PC-9 (cell line): ENCODE measurements at regions not wholly inside any gene's neighbourhood (a gene's known extent, or its start where the extent isn't known, plus 50 kb on each side); places are given as distances from the start of the nearest gene placed in this dataset.

ENCODE experiments used
- BruUV-seq: library from RNA; stranded (reverse); fragments of 400-500 nt; replicated peaks from 2 replicates; lab custom pipeline; 2021; lab: Mats Ljungman, UMichigan
- CTCF ChIA-PET: fragments of 300-600 bp; sonication (Branson Sonifier 250); formaldehyde crosslinking; loops from one replicate; lab custom pipeline; 2022; ENCODE audit warnings: antibody characterized with exemption; lab: Charles Lee
- POLR2A ChIA-PET: fragments of 300-600 bp; sonication (Branson Sonifier 250); formaldehyde crosslinking; loops from one replicate; lab custom pipeline; 2022; ENCODE audit warnings: antibody characterized with exemption; ENCODE audit not compliant: unreplicated experiment; lab: Charles Lee
- DNase-seq, 2 experiments: peaks; one replicate each; pipeline versions ENCODE4 v3.0.0 to v3.0.0-alpha.2; 2015 to 2022; ENCODE audit warnings: mixed read lengths in 1 of 2
- H2AFZ ChIP-seq: fragments of 200-600 bp; sonication (generic); 2 replicates; pipeline ENCODE4 v1.8.1; 2017; ENCODE audit warnings: antibody characterized with exemption
- H3F3A ChIP-seq: fragments of 200-600 bp; sonication (generic); 2 replicates; pipeline ENCODE4 v1.8.1; 2017; ENCODE audit warnings: antibody characterized with exemption, mild to moderate bottlenecking, low read depth; ENCODE audit not compliant: insufficient read depth
- H3K27ac ChIP-seq: fragments of 200-600 bp; sonication (generic); 2 replicates; pipeline ENCODE4 v1.6.1; 2016; ENCODE audit warnings: mixed run types
- H3K27me3 ChIP-seq: fragments of 200-600 bp; sonication (generic); 2 replicates; pipeline ENCODE4 v1.6.1; 2016; ENCODE audit warnings: low read depth, mixed run types; ENCODE audit not compliant: insufficient read depth
- H3K36me3 ChIP-seq: fragments of 200-600 bp; sonication (generic); 2 replicates; pipeline ENCODE4 v1.6.1; 2016; ENCODE audit warnings: low read depth, mixed run types
- H3K4me1 ChIP-seq: fragments of 200-600 bp; sonication (generic); replicated peaks from 2 replicates; pipeline ENCODE4 v1.6.1; 2016; ENCODE audit warnings: mixed run types; ENCODE audit not compliant: insufficient read depth
- H3K4me2 ChIP-seq: fragments of 200-600 bp; sonication (generic); 2 replicates; pipeline ENCODE4 v1.6.1; 2017; ENCODE audit warnings: mixed run types
- H3K4me3 ChIP-seq: fragments of 200-600 bp; sonication (generic); 2 replicates; pipeline ENCODE4 v1.6.1; 2016; ENCODE audit warnings: mixed run types
- H3K79me2 ChIP-seq: fragments of 200-600 bp; sonication (generic); 2 replicates; pipeline ENCODE4 v1.6.1; 2017; ENCODE audit warnings: low read depth, mixed run types
- H3K9me2 ChIP-seq: fragments of 200-600 bp; sonication (generic); 2 replicates; pipeline ENCODE4 v1.8.1; 2017; ENCODE audit warnings: mild to moderate bottlenecking; ENCODE audit not compliant: insufficient read depth
- H3K9me3 ChIP-seq: fragments of 200-600 bp; sonication (generic); 2 replicates; pipeline ENCODE4 v1.8.1; 2016; ENCODE audit warnings: low read depth; ENCODE audit not compliant: insufficient read depth
- H4K20me1 ChIP-seq: fragments of 200-600 bp; sonication (generic); 2 replicates; pipeline ENCODE4 v1.8.1; 2017; ENCODE audit not compliant: insufficient read depth
- CTCF ChIP-seq: fragments of 200-600 bp; sonication (generic); conservative IDR thresholded peaks from 2 replicates; pipeline ENCODE4 v1.6.1; 2017; ENCODE audit warnings: mixed run types, antibody characterized with exemption, mild to moderate bottlenecking, moderate library complexity
- EZH2 ChIP-seq: fragments of 200-600 bp; sonication (generic); IDR thresholded peaks from 2 replicates; pipeline ENCODE4 v1.8.0; 2017; ENCODE audit warnings: antibody characterized with exemption, low read depth
- intact Hi-C: fragments of 100-400 bp; cut with micrococcal nuclease; formaldehyde crosslinking; loops from one replicate; pipeline ENCODE4 v1.10.0; 2022; ENCODE audit not compliant: unreplicated experiment

GRCh38 chr16:73846356-73846755 is 450.3 kb upstream of the PSMD7 start:
- no peak for DNase-seq
- Histone ChIP-seq H4K20me1 (no peaks in the 10 kb centered on the region), H3K9me2 (no peaks in the 10 kb centered on the region), H3K9me3 (no peaks in the 10 kb centered on the region), H3K27ac (no peak overlapping the region), H3K4me3 (no peak overlapping the region), H3K36me3 (no peaks in the 10 kb centered on the region), H3K4me1 (no peaks in the 10 kb centered on the region), H2AFZ (no peak overlapping the region), H3K79me2 (no peaks in the 10 kb centered on the region), H3K4me2 (no peak overlapping the region), H3K27me3 (peaks cover 18% of the 10 kb centered on the region), H3F3A (no peaks in the 10 kb centered on the region)
- no TSS peak for BruUV-seq
- intact Hi-C loops, result no loop called here
- CTCF ChIA-PET, result no interaction called here
- POLR2A ChIA-PET, result no interaction called here
- no peak for TF ChIP-seq EZH2
- no peak for TF ChIP-seq CTCF

GRCh38 chr16:73846007-73846330 is 450.6 kb upstream of the PSMD7 start:
- BruUV-seq, result no TSS peak
- CTCF ChIA-PET, result no interaction called here
- Histone ChIP-seq H4K20me1 (no peaks in the 10 kb centered on the region), H3K4me2 (no peak overlapping the region), H3K4me1 (no peaks in the 10 kb centered on the region), H3K4me3 (no peak overlapping the region), H3K27ac (no peak overlapping the region), H3K27me3 (peaks cover 18% of the 10 kb centered on the region), H3K79me2 (no peaks in the 10 kb centered on the region), H2AFZ (no peak overlapping the region), H3F3A (no peaks in the 10 kb centered on the region), H3K9me2 (no peaks in the 10 kb centered on the region), H3K36me3 (no peaks in the 10 kb centered on the region), H3K9me3 (no peaks in the 10 kb centered on the region)
- no peak for DNase-seq
- POLR2A ChIA-PET, result no interaction called here
- intact Hi-C loops, result no loop called here
- TF ChIP-seq CTCF (no peak), EZH2 (no peak)

- BruUV-seq, result no TSS peak
- TF ChIP-seq CTCF, result no peak
- no peak for TF ChIP-seq EZH2
- DNase-seq, result no peak
- Histone ChIP-seq H3K27me3 (peaks cover 20% of the 10 kb centered on the region), H3K27ac (no peak overlapping the region), H3K36me3 (no peaks in the 10 kb centered on the region), H3K4me1 (no peaks in the 10 kb centered on the region), H2AFZ (no peak overlapping the region), H3K9me2 (no peaks in the 10 kb centered on the region), H3F3A (no peaks in the 10 kb centered on the region), H3K9me3 (no peaks in the 10 kb centered on the region), H3K79me2 (no peaks in the 10 kb centered on the region), H3K4me3 (no peak overlapping the region), H4K20me1 (no peaks in the 10 kb centered on the region), H3K4me2 (no peak overlapping the region)
- POLR2A ChIA-PET, result no interaction called here
- intact Hi-C loops, result no loop called here
- CTCF ChIA-PET, result no interaction called here
These were observed 451.2 kb upstream of the PSMD7 start for GRCh38 chr16:73845238-73846006.
